Transverse colon (tissue), 4 donors: ENCODE measurements at regions not wholly inside any gene's neighbourhood (a gene's known extent, or its start where the extent isn't known, plus 50 kb on each side); places are given as distances from the start of the nearest gene placed in this dataset.

Experiments
- DNase-seq: peaks from one replicate; pipeline ENCODE4 v3.0.0-alpha.2; 2019
- H3K27ac ChIP-seq, 4 donors: fragments of 200-600 bp; sonication (generic); 2 replicates each; pipeline ENCODE4 v1.5.1; 2016 to 2018; ENCODE audit warnings: inconsistent platforms in 4 of 4
- H3K27me3 ChIP-seq: fragments of 200-600 bp; sonication (generic); 2 replicates; pipeline ENCODE4 v1.5.1; 2017; ENCODE audit warnings: inconsistent platforms
- H3K36me3 ChIP-seq, 4 donors: fragments of 200-600 bp; sonication (generic); 2 replicates each; pipeline ENCODE4 v1.5.1; 2017 to 2019; ENCODE audit warnings: inconsistent platforms in 4 of 4
- H3K4me1 ChIP-seq, 4 donors: fragments of 200-600 bp; sonication (generic); 2 replicates each; pipeline ENCODE4 v1.5.1; 2017 to 2020; ENCODE audit warnings: inconsistent platforms in 4 of 4
- H3K4me3 ChIP-seq, 4 donors: fragments of 200-600 bp; sonication (generic); 1 replicate in 1 of 4; 2 replicates in 3 of 4; pipeline versions ENCODE4 v1.5.1 to v1.6.1; 2017 to 2019; ENCODE audit warnings: inconsistent platforms in 4 of 4
- H3K9me3 ChIP-seq, 2 donors: fragments of 200-600 bp; sonication (generic); 2 replicates each; pipeline ENCODE4 v1.5.1; 2017 to 2019; ENCODE audit warnings: inconsistent platforms in 2 of 2
- CTCF ChIP-seq, 5 experiments: fragments of 200-600 bp in 3 of 5; fragments of 450-650 bp in 2 of 5; sonication (generic) in 3 of 5; IDR thresholded peaks; 1 replicate in 2 of 5; 2 replicates in 3 of 5; pipeline ENCODE4 v1.5.1; 2016 to 2017; ENCODE audit warnings: antibody characterized with exemption in 5 of 5, inconsistent platforms in 3 of 5, mild to moderate bottlenecking in 2 of 5, moderate library complexity in 1 of 5
- EP300 ChIP-seq: sonication (generic); formaldehyde crosslinking; IDR thresholded peaks from one replicate; pipeline ENCODE4 v1.6.1; 2017; ENCODE audit warnings: antibody characterized with exemption, low read depth
- POLR2A ChIP-seq: fragments of 450-650 bp; IDR thresholded peaks from one replicate; pipeline ENCODE4 v1.6.1; 2016; ENCODE audit warnings: antibody characterized with exemption, mild to moderate bottlenecking, moderate library complexity
- POLR2AphosphoS5 ChIP-seq, 3 donors: sonication (generic); formaldehyde crosslinking; IDR thresholded peaks; one replicate each; pipeline ENCODE4 v1.6.1; 2016; ENCODE audit warnings: antibody characterized with exemption in 3 of 3
- WGBS, 2 donors: methylation state at CpG; one replicate each; pipeline ENCODE4 v1.1.5; 2018; ENCODE audit warnings: low coverage in 1 of 2; 5-methylcytosine and 5-hydroxymethylcytosine counted together
- in situ Hi-C, 4 donors: fragments of 200-750 bp; cut with MboI; loops; one replicate each; pipeline versions ENCODE4 v1.15.0 to v1.15.1; 2017; ENCODE audit warnings: low sequenced_read_pairs in 3 of 4, low pct_ligation_motif_present in 1 of 4, low pct_unique_long_range_greater_than_20kb in 1 of 4
- intact Hi-C: fragments of 100-400 bp; cut with DNase I; formaldehyde crosslinking; loops from one replicate; pipeline ENCODE4 v1.15.1; 2023; ENCODE audit warnings: low total_unique reads

GRCh38 chr1:58390091-58390490, 156.4 kb downstream of the OMA1 start:
- TF ChIP-seq CTCF (IDR thresholded peaks at IDR 0.05) (no peak), POLR2AphosphoS5 (IDR thresholded peaks at IDR 0.05) (no peak)
- in situ Hi-C loops: no loop called here
- Histone ChIP-seq H3K27me3 (no peaks in the 10 kb centered on the region), H3K4me3 (no peak overlapping the region), H3K4me1 (no peaks in the 10 kb centered on the region), H3K9me3 (no peaks in the 10 kb centered on the region), H3K36me3 (no peaks in the 10 kb centered on the region), H3K27ac (no peak overlapping the region)
- WGBS, 2 donors: 100% methylated on average over 1 of the region's 1 CpG; no CpG with 5 or more reads in 1 of the 2 donors
- intact Hi-C loops: no loop called here
- DNase-seq: no peak

GRCh38 chr1:58380345-58380744, 166.2 kb downstream of the OMA1 start:
- in situ Hi-C loops (no loop called here), intact Hi-C loops (no loop called here)
- no peak overlapping the region for H3K27ac ChIP-seq

GRCh38 chr1:58367217-58367616, 179.3 kb downstream of the OMA1 start:
- intact Hi-C loops: no loop called here

More at GRCh38 chr1:58380345-58380744, 166.2 kb downstream of the OMA1 start:
- DNase-seq: no peak
- Histone ChIP-seq H3K9me3 (no peaks in the 10 kb centered on the region), H3K36me3 (no peaks in the 10 kb centered on the region), H3K4me3 (no peak overlapping the region), H3K27me3 (no peaks in the 10 kb centered on the region), H3K4me1 (no peaks in the 10 kb centered on the region)
- no peak for TF ChIP-seq EP300
- no peak for TF ChIP-seq POLR2AphosphoS5 (IDR thresholded peaks at IDR 0.05)
- no peak for TF ChIP-seq POLR2A
- no peak for TF ChIP-seq CTCF (IDR thresholded peaks at IDR 0.05)
- WGBS, 2 donors: 87 to 89% methylated on average over 2 of the region's 2 CpGs

GRCh38 chr1:58365328-58365727, 181.2 kb downstream of the OMA1 start:
- TF ChIP-seq CTCF (IDR thresholded peaks at IDR 0.05): no peak
- TF ChIP-seq POLR2A: no peak
- no peak for TF ChIP-seq POLR2AphosphoS5 (IDR thresholded peaks at IDR 0.05)
- TF ChIP-seq EP300: no peak
- Histone ChIP-seq H3K9me3 (no peaks in the 10 kb centered on the region), H3K4me3 (no peak overlapping the region), H3K27ac (no peak overlapping the region), H3K27me3 (no peaks in the 10 kb centered on the region), H3K36me3 (no peaks in the 10 kb centered on the region), H3K4me1 (no peaks in the 10 kb centered on the region)
- intact Hi-C loops (no loop called here), in situ Hi-C loops (no loop called here)
- no peak for DNase-seq
- WGBS, 2 donors: 83 to 93% methylated on average over 1 to 2 of the region's 2 CpGs

More at GRCh38 chr1:58367217-58367616, 179.3 kb downstream of the OMA1 start:
- no peak for TF ChIP-seq CTCF (IDR thresholded peaks at IDR 0.05)
- no peak for TF ChIP-seq EP300
- no peak for TF ChIP-seq POLR2AphosphoS5 (IDR thresholded peaks at IDR 0.05)
- no peak for TF ChIP-seq POLR2A
- H3K27me3 ChIP-seq: no peaks in the 10 kb centered on the region
- in situ Hi-C loops: no loop called here
- no peak for DNase-seq
- H3K4me1 ChIP-seq: no peaks in the 10 kb centered on the region
- H3K4me3 ChIP-seq: no peak overlapping the region
- no peaks in the 10 kb centered on the region for H3K9me3 ChIP-seq
- no peaks in the 10 kb centered on the region for H3K36me3 ChIP-seq
- H3K27ac ChIP-seq: no peak overlapping the region
